ENCODE measurements at regions not wholly inside any gene's neighbourhood (a gene's known extent, or its start where the extent isn't known, plus 50 kb on each side); places are given as distances from the start of the nearest gene placed in this dataset.
"Not testable (repeated sequence)": the region's sequence is repeated elsewhere in the genome, so short reads cannot be mapped to it uniquely, and the experiment has no call there.

DNA sequence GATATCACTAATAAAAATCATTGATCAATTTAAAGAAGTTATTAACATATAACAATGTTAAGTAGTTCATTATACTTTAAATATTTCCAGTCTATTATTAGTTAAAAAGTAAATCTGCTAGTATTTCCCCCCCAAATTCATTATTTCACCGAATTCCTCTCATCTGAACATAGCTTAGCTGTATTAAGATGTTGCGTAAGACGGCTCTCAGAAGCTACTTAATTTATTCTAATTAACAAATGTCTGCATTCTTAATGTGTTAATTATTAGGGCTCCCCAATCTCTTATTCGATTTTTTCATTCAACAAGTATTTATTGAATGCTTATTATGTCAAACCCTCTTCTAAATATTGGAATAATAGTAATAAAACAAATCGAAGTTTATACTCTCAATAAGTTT, 290.7 kb downstream of the TRIML1 start:
- Mint-ChIP-seq H3K4me1 (no peaks in the 10 kb centered on the region), H3K9me3 (peaks cover 29% of the 10 kb centered on the region), H3K36me3 (no peaks in the 10 kb centered on the region), H3K4me3 (no peak overlapping the region), H3K27ac (no peak overlapping the region)
- DNase-seq (ENCODE audit: low spot score in 2 of 2): no peak
- ATAC-seq: no peak

DNA sequence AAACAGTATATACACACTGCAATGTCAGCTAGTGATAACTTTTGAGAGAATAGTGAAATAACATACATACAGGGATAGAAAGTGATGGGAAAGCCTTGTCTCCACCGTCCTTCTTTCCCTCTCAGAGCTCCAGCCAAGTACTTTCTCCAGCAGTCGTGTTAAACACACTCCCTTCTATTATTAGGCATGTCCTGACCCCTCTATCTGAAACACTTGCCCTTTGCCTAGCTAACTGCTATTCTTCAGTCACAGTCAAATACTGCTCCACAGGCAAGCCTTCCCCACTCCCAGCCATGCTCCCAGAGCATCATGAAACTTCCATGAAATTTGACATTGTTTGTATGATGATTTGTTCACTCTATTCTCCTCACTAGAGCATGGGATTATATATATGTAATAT, 291.1 kb downstream of the TRIML1 start:
- no peak for ATAC-seq
- Mint-ChIP-seq H3K27ac (no peak overlapping the region), H3K9me3 (peaks cover 30% of the 10 kb centered on the region), H3K4me1 (no peaks in the 10 kb centered on the region), H3K36me3 (no peaks in the 10 kb centered on the region), H3K4me3 (no peak overlapping the region)
- no peak for DNase-seq (ENCODE audit: low spot score in 2 of 2)

DNA sequence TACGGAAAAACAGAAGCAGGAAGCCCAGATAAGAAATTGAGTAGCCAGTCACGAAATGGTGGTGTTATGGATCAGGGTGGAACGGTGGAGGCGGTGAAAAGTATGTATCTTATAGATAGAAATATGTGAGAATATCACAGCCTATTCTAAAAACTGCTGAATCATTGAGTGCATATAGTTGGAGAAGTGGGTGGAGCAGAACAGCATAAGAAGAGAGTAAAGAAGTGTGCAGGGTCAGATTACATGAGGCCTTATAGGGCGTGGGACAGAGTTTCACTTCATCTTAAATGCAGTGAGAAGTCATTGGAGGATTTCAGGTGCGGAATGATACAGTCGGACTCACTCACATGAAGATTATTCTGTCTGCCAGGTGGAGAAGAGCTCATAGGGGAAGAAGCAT, 293.1 kb downstream of the TRIML1 start:
- ATAC-seq: no peak
- peaks cover 27% of the 10 kb centered on the region for H3K9me3 Mint-ChIP-seq
- no peaks in the 10 kb centered on the region for H3K4me1 Mint-ChIP-seq

DNA sequence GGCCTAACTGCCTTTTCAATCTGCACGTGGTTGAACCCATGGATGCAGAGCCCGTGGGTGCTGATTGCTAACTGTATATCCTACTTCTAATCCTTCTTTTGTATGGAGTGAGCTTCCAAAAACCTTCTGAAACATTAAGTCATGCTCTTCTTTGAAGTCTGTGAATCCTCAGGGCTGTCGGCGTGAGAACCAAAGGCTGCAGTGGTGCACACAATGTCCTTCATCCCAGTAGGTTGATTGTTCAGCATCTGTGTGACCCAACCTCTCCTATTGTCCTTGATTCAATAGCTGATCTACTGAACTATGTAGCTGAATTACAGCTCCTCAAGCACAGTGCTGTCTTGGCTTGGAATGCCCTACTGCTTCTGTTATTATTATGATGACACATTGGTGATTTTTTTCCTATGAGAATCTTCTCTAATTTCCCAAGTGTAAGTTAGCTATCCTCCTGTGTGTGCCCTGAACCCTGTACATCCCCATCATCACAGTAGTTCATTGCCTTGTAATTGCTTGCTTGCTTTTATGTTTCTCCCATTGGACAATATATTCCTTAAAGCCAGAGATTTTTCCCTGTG, 294.6 kb downstream of the TRIML1 start:
- Mint-ChIP-seq H3K4me3 (no peak overlapping the region), H3K9me3 (peaks cover 27% of the 10 kb centered on the region), H3K27ac (no peak overlapping the region), H3K36me3 (no peaks in the 10 kb centered on the region), H3K4me1 (no peaks in the 10 kb centered on the region)
- ATAC-seq (no peak), DNase-seq (ENCODE audit: low spot score in 2 of 2) (no peak)

More for the DNA sequence above, 293.1 kb downstream of the TRIML1 start:
- Mint-ChIP-seq H3K27ac (no peak overlapping the region), H3K36me3 (no peaks in the 10 kb centered on the region), H3K4me3 (no peak overlapping the region)
- DNase-seq (ENCODE audit: low spot score in 2 of 2): no peak

DNA sequence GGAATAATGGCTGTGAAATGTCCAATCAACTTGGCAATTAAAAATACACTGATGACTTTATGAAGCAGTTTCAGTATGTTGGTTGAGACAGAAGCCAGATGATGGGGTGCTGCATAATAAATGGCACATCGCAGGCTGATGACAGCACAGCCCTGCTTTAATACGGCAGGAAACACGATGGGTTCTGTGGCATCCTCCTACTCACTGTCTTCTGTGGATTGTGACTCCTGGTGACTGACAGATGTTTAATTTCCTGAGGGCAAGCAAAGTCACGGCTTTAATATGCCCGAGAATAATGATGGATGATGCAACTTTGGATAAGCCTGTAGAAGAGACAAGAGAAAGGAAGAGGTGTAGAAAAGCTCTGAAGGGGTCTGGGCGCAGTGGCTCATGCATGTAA, 295.4 kb downstream of the TRIML1 start:
- Mint-ChIP-seq H3K4me3 (no peak overlapping the region), H3K9me3 (peaks cover 31% of the 10 kb centered on the region), H3K36me3 (no peaks in the 10 kb centered on the region), H3K27ac (no peak overlapping the region), H3K4me1 (no peaks in the 10 kb centered on the region)
- no peak for DNase-seq (ENCODE audit: low spot score in 2 of 2)
- no peak for ATAC-seq

DNA sequence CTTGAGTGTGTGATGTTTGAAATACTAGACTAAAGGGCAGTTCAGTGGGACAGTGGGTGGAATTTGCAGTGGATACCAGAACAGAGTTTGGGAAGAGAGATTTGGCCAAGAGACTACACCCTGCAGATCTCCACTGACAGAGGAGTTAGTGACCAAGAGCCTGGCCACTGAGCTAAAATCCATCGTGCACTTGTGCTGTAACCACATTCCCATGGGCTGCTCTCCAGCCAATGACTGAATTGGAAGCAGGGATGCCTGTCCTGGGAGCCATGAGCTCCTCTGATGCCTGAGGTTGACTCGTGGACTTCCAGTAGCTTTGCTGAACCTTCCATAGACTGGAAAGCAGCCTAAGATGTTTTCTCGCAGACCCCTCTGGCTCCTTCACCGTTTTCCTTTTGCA, 296.1 kb downstream of the TRIML1 start:
- H3K36me3 Mint-ChIP-seq: no peaks in the 10 kb centered on the region
- no peak for ATAC-seq
- H3K4me1 Mint-ChIP-seq: no peaks in the 10 kb centered on the region
- H3K9me3 Mint-ChIP-seq: peaks cover 26% of the 10 kb centered on the region
- no peak overlapping the region for H3K4me3 Mint-ChIP-seq
- no peak overlapping the region for H3K27ac Mint-ChIP-seq
- DNase-seq (ENCODE audit: low spot score in 2 of 2): no peak

DNA sequence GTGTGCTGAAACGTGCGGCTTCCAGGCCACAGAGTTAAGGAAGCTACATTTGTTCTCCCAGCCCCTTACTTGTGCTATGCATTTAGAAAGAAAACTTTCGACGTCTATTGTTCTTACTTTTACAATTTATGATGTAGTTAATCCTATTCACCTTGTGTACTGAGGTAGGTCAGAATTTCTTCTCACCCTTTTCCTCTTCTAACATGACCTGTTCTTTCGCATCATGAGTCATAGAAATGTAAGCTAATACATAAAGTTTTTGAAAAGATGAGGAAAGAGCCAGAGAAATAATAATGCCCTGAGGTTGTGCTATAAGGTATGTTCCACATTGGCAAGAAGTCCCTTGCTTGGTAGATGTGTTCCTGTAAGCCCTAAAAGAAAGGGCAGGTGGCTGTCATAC, 298.3 kb downstream of the TRIML1 start:
- H3K9me3 Mint-ChIP-seq: peaks cover 17% of the 10 kb centered on the region
- no peak overlapping the region for H3K27ac Mint-ChIP-seq

DNA sequence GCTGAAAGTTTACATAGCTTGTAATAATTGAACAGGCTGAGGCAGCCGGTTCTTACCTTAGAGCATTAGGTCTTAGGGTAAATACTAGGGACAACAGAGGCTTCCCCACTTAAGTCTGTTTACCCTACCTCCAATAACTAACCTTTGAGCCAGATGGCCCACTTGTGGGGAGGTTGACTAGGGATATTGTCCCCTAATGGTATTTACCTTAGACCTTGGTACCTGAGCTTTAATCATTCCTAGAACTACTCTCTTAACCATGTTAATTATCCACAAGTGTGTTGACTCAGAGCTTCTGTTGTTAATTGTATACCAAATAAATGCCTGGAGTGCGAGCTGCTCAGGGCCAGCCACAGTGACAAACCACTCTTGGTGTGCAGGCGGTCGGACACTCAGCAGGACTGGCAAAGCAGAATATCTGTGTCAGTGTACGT, 299.2 kb downstream of the TRIML1 start:
- not testable (repeated sequence) for H3K4me3 Mint-ChIP-seq; H3K36me3 Mint-ChIP-seq; DNase-seq (ENCODE audit: low spot score in 2 of 2); H3K27ac Mint-ChIP-seq; ATAC-seq; H3K4me1 Mint-ChIP-seq
- peaks cover 16% of the 10 kb centered on the region for H3K9me3 Mint-ChIP-seq

More for the DNA sequence above, 298.3 kb downstream of the TRIML1 start:
- no peaks in the 10 kb centered on the region for H3K36me3 Mint-ChIP-seq
- DNase-seq (ENCODE audit: low spot score in 2 of 2) (no peak), ATAC-seq (no peak)
- no peak overlapping the region for H3K4me3 Mint-ChIP-seq
- H3K4me1 Mint-ChIP-seq: no peaks in the 10 kb centered on the region

DNA sequence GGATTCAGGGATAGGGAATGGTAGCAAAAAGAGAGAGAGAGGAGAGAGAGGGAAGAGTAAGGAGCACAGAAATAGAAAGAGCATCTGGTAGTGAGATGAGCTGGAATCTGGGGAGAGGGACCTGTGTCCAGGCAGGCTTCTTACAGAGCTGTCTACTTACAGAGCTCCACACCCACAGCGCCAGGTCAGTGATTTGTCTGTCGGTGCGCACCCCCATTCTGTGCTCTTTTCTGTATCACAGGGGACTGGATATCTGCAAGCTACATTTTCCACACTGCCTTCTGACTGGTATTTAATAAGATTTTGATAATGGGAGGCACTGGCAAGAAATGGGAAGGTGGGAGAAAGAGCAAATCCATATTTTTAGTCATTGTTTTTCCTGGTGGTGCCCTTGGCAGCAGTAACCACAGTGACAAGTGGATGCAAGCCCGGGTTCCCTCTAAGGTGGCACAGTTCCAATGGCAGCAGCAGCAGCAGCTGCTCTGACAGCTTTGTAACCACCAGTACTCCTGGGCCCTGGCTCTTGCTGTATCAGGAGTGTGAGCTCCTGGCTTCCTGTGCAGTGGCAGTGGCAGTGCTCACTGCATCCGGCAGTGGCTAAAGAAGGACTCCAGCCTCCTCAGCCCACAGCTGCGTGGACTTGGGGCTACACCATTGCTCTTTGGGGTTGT, 300.5 kb downstream of the TRIML1 start:
- no peaks in the 10 kb centered on the region for H3K4me1 Mint-ChIP-seq
- ATAC-seq (no peak), DNase-seq (ENCODE audit: low spot score in 2 of 2) (no peak)
- H3K36me3 Mint-ChIP-seq: no peaks in the 10 kb centered on the region
- peaks cover 14% of the 10 kb centered on the region for H3K9me3 Mint-ChIP-seq
- H3K27ac Mint-ChIP-seq: no peak overlapping the region
- no peak overlapping the region for H3K4me3 Mint-ChIP-seq

DNA sequence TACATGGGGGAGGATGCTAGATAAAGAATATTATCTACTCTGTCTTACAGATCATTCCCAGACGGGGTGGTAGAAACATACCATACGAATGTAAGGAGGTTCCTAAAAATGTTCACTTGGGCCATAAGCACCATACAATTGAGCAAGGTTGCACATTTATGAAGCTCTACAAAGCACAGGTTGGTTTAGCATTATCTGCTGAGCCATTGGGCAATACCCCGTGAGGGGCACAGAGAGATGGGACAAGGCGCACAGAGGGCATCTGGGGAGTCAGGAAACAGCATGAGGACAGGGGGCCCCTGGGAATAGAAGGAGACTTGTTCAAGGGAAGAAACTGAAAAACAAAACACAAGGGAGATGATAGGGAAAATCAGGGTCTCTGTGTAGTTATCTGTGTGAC, 305.3 kb downstream of the TRIML1 start:
- no peak for ATAC-seq
- Mint-ChIP-seq H3K9me3 (peaks cover 8% of the 10 kb centered on the region), H3K27ac (no peak overlapping the region), H3K4me3 (no peak overlapping the region), H3K36me3 (no peaks in the 10 kb centered on the region), H3K4me1 (no peaks in the 10 kb centered on the region)
- DNase-seq (ENCODE audit: low spot score in 2 of 2): no peak

DNA sequence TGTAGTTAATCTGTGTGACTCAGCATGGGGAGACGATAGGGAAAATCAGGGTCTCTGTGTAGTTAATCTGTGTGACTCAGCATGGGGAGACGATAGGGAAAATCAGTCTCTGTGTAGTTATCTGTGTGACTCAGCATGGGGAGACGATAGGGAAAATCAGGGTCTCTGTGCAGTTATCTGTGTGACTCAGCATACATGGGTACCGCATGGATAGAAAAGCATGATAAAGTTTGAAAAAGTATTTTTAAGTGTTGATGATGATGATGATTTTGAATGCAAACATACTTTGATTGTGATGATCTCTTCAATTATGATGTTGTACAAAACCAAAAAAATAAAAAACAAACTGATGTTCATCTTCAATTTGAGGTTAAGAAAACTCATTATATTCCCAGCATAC, 309.8 kb downstream of the TRIML1 start:
- H3K9me3 Mint-ChIP-seq; H3K4me1 Mint-ChIP-seq; H3K36me3 Mint-ChIP-seq; DNase-seq (ENCODE audit: low spot score in 2 of 2); ATAC-seq; H3K27ac Mint-ChIP-seq; H3K4me3 Mint-ChIP-seq: not testable (repeated sequence)

DNA sequence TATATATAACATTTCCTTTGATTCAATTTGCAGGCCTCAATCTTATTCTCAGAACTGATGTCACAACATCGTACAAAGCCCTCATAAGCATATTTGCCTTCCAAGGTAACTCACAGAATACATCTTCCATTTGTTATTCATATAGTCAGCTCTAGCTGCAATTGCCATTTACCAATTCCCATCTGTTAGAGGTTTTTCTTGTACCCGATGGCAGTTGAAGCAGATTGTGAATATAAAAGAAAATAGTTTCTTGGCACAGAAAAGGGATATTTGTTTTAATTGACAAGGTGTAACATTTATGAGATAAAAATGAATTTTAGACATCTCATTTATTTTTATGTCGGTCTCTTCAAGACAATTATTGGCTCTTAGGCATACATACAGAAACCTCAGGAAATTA, 311.3 kb downstream of the TRIML1 start:
- H3K9me3 Mint-ChIP-seq: peaks cover 7% of the 10 kb centered on the region

DNA sequence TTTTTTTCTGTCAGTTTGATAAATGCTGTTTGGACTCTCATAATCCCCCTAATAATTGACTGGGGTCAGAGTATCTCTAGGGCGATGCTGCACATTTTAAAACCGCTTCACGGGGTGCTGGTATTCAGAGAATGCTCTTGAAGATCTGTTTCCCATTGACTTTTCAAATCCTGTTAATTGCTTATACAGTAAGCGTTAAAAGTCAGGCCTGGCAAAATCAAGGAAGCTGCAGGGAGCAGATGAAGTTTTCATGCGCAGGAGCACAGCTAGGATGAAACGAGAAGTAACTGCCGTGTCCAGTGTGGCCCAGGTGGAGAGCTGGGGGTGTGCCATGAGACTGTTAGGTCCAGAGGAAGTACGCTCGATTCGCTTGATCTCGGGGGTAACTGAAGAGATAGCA, 312.9 kb downstream of the TRIML1 start:
- Mint-ChIP-seq H3K36me3 (no peaks in the 10 kb centered on the region), H3K4me3 (no peak overlapping the region), H3K9me3 (peaks cover 11% of the 10 kb centered on the region), H3K27ac (no peak overlapping the region), H3K4me1 (no peaks in the 10 kb centered on the region)
- ATAC-seq: no peak
- no peak for DNase-seq (ENCODE audit: low spot score in 2 of 2)

More for the DNA sequence above, 311.3 kb downstream of the TRIML1 start:
- H3K4me1 Mint-ChIP-seq: no peaks in the 10 kb centered on the region
- H3K27ac Mint-ChIP-seq: no peak overlapping the region
- H3K36me3 Mint-ChIP-seq: no peaks in the 10 kb centered on the region
- DNase-seq (ENCODE audit: low spot score in 2 of 2): no peak
- no peak overlapping the region for H3K4me3 Mint-ChIP-seq
- no peak for ATAC-seq

DNA sequence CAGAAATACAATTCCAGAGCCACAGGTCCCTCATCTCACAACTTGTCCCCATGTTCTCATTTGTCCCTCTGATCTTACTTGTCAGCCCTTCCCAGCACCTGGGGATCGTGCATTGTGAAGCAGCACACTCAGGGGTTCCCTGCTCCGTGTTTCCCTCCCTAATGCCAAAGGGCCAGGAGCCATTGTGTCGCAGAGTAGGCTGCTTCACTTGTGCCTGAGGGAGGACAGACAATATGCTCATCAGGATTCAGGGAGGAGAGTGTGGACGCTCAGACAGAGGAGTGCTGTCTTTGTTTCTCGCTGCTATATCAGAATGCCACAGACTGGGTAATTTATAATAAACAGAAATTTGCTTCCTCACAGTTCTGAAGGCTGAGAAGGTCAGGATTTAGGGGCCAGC, 315.3 kb downstream of the TRIML1 start:
- H3K27ac Mint-ChIP-seq: no peak overlapping the region
- ATAC-seq: no peak
- H3K36me3 Mint-ChIP-seq: no peaks in the 10 kb centered on the region
- H3K9me3 Mint-ChIP-seq: peaks cover 17% of the 10 kb centered on the region
- H3K4me3 Mint-ChIP-seq: no peak overlapping the region
- no peak for DNase-seq (ENCODE audit: low spot score in 2 of 2)
- no peaks in the 10 kb centered on the region for H3K4me1 Mint-ChIP-seq

DNA sequence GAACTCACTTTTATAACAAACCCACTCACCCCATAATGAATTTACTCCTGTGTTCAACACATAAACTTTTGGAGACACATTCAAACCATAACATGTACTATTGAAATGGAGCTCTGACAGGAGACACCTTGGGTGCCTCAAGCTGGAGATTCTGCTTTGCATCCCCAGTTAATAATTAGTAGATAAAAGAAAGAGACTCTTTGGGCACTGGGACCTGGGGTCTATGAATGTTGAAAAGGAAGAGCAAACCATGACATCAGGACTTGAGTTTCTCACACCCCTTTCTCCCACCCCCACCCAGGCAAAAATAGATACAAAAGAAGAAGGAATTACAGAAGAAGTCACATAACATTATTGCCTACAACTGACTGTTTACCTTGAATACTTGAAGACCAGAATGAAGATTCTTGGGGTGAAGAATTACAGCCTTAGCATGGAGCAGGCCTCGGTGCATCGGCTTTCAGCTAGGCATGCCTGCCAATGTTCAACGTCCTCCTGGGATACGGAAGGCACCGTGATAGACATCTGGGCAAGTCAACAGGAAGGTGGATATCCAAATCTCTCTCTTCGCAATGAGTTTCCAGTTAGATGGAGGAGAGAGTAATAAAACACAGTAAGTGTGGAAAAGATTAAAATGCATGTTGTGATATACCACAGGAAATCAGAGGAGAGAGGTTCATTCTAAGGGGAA, 316.0 kb downstream of the TRIML1 start:
- Mint-ChIP-seq H3K4me3 (no peak overlapping the region), H3K4me1 (no peaks in the 10 kb centered on the region), H3K36me3 (no peaks in the 10 kb centered on the region), H3K9me3 (peaks cover 17% of the 10 kb centered on the region), H3K27ac (no peak overlapping the region)
- DNase-seq (ENCODE audit: low spot score in 2 of 2) (no peak), ATAC-seq (no peak)

DNA sequence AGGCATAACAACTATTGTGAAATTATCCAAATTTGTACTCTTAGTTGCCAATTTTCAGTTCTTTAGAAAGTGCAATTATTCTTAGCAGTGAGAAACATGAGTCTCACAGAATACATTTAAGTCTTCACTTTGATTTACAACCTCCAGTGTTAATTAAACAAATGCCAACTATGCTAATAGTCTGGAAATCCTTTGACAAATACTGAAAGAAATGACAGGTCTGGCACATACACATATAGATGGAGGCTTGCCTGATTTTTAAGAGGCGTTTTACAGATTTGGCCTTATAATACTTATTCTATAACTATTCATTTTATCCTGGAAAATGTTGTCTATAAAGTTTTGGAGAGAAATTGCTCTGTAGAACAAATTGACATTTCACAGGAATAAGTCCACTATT, 320.1 kb downstream of the TRIML1 start:
- ATAC-seq (no peak), DNase-seq (ENCODE audit: low spot score in 2 of 2) (no peak)
- no peak overlapping the region for H3K4me3 Mint-ChIP-seq
- peaks cover 24% of the 10 kb centered on the region for H3K9me3 Mint-ChIP-seq
- no peaks in the 10 kb centered on the region for H3K36me3 Mint-ChIP-seq
- no peak overlapping the region for H3K27ac Mint-ChIP-seq
- H3K4me1 Mint-ChIP-seq: no peaks in the 10 kb centered on the region

Measured in stimulated activated effector memory CD8-positive, alpha-beta T cell treated with anti-CD3 and anti-CD28 coated beads, Interleukin-12 subunit alpha, Interleukin-12 subunit beta, amount 100 ng/mL, for 72 hours (primary cell).